Gastroesophageal sphincter (tissue), 3 donors: ENCODE measurements at regions not wholly inside any gene's neighbourhood (a gene's known extent, or its start where the extent isn't known, plus 50 kb on each side); places are given as distances from the start of the nearest gene placed in this dataset.

Experiments
- CTCF ChIP-seq, 4 experiments: fragments of 200-600 bp in 2 of 4; fragments of 450-650 bp in 2 of 4; sonication (generic) in 1 of 4; IDR thresholded peaks; one replicate each; pipeline ENCODE4 v1.5.1; 2017 to 2019; ENCODE audit warnings: antibody characterized with exemption in 4 of 4, mild to moderate bottlenecking in 2 of 4, moderate library complexity in 2 of 4
- EP300 ChIP-seq: sonication (generic); formaldehyde crosslinking; IDR thresholded peaks from one replicate; pipeline ENCODE4 v1.6.1; 2017; ENCODE audit warnings: antibody characterized with exemption, mild to moderate bottlenecking
- POLR2AphosphoS5 ChIP-seq: sonication (generic); formaldehyde crosslinking; IDR thresholded peaks from one replicate; pipeline ENCODE4 v1.6.1; 2017; ENCODE audit warnings: antibody characterized with exemption

- TF ChIP-seq CTCF (IDR thresholded peaks at IDR 0.05) = no peak
- TF ChIP-seq EP300 = no peak
- no peak for TF ChIP-seq POLR2AphosphoS5
Measured at GRCh38 chr3:20916951-20917606, 731.1 kb upstream of the SGO1 start.
